GM12878 (cell line): ENCODE measurements at regions not wholly inside any gene's neighbourhood (a gene's known extent, or its start where the extent isn't known, plus 50 kb on each side); places are given as distances from the start of the nearest gene placed in this dataset.

Source experiments
- ATAC-seq: fragments of 200-7000 bp; cut with Tn5 transposase; 3 replicates; pipeline ENCODE4 v1.9.1; 2020; ENCODE audit warnings: mild to moderate bottlenecking, moderate library complexity
- BruUV-seq: library from RNA; stranded (reverse); fragments of 400-500 nt; replicated peaks from 2 replicates; lab custom pipeline; 2021; lab: Mats Ljungman, UMichigan
- CTCF ChIA-PET: fragments of 300-600 bp; sonication (Branson Sonifier 250); formaldehyde crosslinking; extraction: SDS; loops from one replicate; lab custom pipeline; 2021; ENCODE audit warnings: inconsistent platforms; lab: Yijun Ruan, JAX
- POLR2A ChIA-PET: fragments of 350-600 bp; formaldehyde crosslinking; extraction: SDS; loops from one replicate; lab custom pipeline; 2021; ENCODE audit warnings: inconsistent platforms; lab: Charles Lee
- RAD21 ChIA-PET: fragments of 300-600 bp; sonication (Branson Sonifier 250); formaldehyde crosslinking; loops from one replicate; lab custom pipeline; 2023; ENCODE audit warnings: antibody characterized with exemption; ENCODE audit not compliant: unreplicated experiment; lab: Charles Lee
- SMC1A ChIA-PET: fragments of 300-600 bp; sonication (Branson Sonifier 250); formaldehyde crosslinking; loops from one replicate; lab custom pipeline; 2023; ENCODE audit not compliant: unreplicated experiment, uncharacterized antibody; lab: Charles Lee
- DNase-seq: peaks from one replicate; pipeline ENCODE4 v3.0.0-alpha.2; 2011; ENCODE audit warnings: low read depth, low spot score
- FAIRE-seq: peaks from 3 replicates; lab custom pipeline; 2011; peaks lifted over from hg19 to GRCh38; lab: Jason Lieb, UNC
- H2AFZ ChIP-seq: 2 replicates; pipeline ENCODE4 v1.6.0; 2011; ENCODE audit warnings: low read depth, low read length, control low read depth; ENCODE audit not compliant: control insufficient read depth
- H3K27ac ChIP-seq: 2 replicates; pipeline ENCODE4 v1.5.1; 2011; ENCODE audit warnings: control low read depth; ENCODE audit not compliant: control insufficient read depth, insufficient read depth
- H3K27me3 ChIP-seq, 2 experiments: replicated peaks in 1 of 2; 2 replicates each; pipeline versions ENCODE4 v1.6.0 to v1.6.1; 2011; ENCODE audit warnings: low read length in 1 of 2; ENCODE audit not compliant: control insufficient read depth in 2 of 2, insufficient read depth in 2 of 2
- H3K36me3 ChIP-seq, 2 experiments: 2 replicates each; pipeline ENCODE4 v1.5.1; 2011; ENCODE audit warnings: low read length in 1 of 2; ENCODE audit not compliant: control insufficient read depth in 2 of 2, insufficient read depth in 2 of 2
- H3K4me1 ChIP-seq: 2 replicates; pipeline ENCODE4 v1.6.1; 2011; ENCODE audit warnings: mild to moderate bottlenecking, low read length, moderate library complexity, mixed read lengths; ENCODE audit not compliant: control insufficient read depth, insufficient read depth
- H3K4me2 ChIP-seq: 2 replicates; pipeline ENCODE4 v1.6.0; 2011; ENCODE audit warnings: control low read depth; ENCODE audit not compliant: control insufficient read depth, insufficient read depth
- H3K4me3 ChIP-seq: fragments of 200-600 bp; sonication (generic); 2 replicates; pipeline ENCODE4 v1.5.1; 2016
- H3K79me2 ChIP-seq: 2 replicates; pipeline ENCODE4 v1.6.0; 2011; ENCODE audit warnings: low read length; ENCODE audit not compliant: control insufficient read depth, insufficient read depth
- H3K9ac ChIP-seq: 2 replicates; pipeline ENCODE4 v1.8.0; 2011; ENCODE audit warnings: low read length, control low read depth, mixed read lengths; ENCODE audit not compliant: control insufficient read depth, insufficient read depth
- H3K9me3 ChIP-seq: replicated peaks from 3 replicates; pipeline ENCODE4 v1.5.1; 2011; ENCODE audit warnings: mild to moderate bottlenecking, low read length; ENCODE audit not compliant: control insufficient read depth, insufficient read depth
- H4K20me1 ChIP-seq: 2 replicates; pipeline ENCODE4 v1.6.0; 2011; ENCODE audit not compliant: control insufficient read depth, insufficient read depth
- BMI1 ChIP-seq: fragments of 450-650 bp; IDR thresholded peaks from 2 replicates; pipeline ENCODE4 v1.6.1; 2016; ENCODE audit warnings: mild to moderate bottlenecking, moderate library complexity, borderline replicate concordance
- CBX3 ChIP-seq: fragments of 200-600 bp; sonication (generic); IDR thresholded peaks from 2 replicates; pipeline ENCODE4 v1.6.1; 2016; ENCODE audit warnings: low read depth, borderline replicate concordance
- CBX5 ChIP-seq: sonication (generic); IDR thresholded peaks from 2 replicates; pipeline ENCODE4 v1.6.1; 2016; ENCODE audit warnings: low read depth, moderate library complexity, mild to moderate bottlenecking, inconsistent platforms
- CEBPZ ChIP-seq: fragments of 150-350 bp; IDR thresholded peaks from 2 replicates; pipeline ENCODE4 v1.6.1; 2016; ENCODE audit warnings: low read depth, low read length
- CHD2 ChIP-seq: IDR thresholded peaks from 2 replicates; pipeline ENCODE4 v1.6.1; 2011; ENCODE audit warnings: low read depth, low read length, improper control_type of control experiment, borderline replicate concordance
- ESRRA ChIP-seq: IDR thresholded peaks from 2 replicates; pipeline ENCODE4 v1.6.1; 2012; ENCODE audit warnings: mild to moderate bottlenecking, low read length, improper control_type of control experiment
- HSF1 ChIP-seq: fragments of 150-350 bp; IDR thresholded peaks from 2 replicates; pipeline ENCODE4 v1.6.1; 2014; ENCODE audit warnings: mild to moderate bottlenecking, low read depth, low read length
- KAT2A ChIP-seq: conservative IDR thresholded peaks from 2 replicates; pipeline ENCODE4 v1.6.1; 2011; ENCODE audit warnings: low read depth, low read length; ENCODE audit not compliant: control insufficient read depth
- POLR2A ChIP-seq: IDR thresholded peaks from 2 replicates; pipeline ENCODE4 v1.6.1; 2011; ENCODE audit warnings: low read depth, mild to moderate bottlenecking, low read length
- RAD21 ChIP-seq: IDR thresholded peaks from 2 replicates; pipeline ENCODE4 v1.6.1; 2011; ENCODE audit warnings: mild to moderate bottlenecking, low read depth, low read length, moderate library complexity; ENCODE audit not compliant: insufficient read depth
- WGBS: methylation state at CpG from one replicate; pipeline ENCODE4 v1.1.6; 2016; ENCODE audit warnings: low lambda C conversion rate; ENCODE audit not compliant: insufficient replicate concordance, insufficient coverage; ENCODE audit errors: missing lambda C conversion rate; 5-methylcytosine and 5-hydroxymethylcytosine counted together
- in situ Hi-C: fragments of 300-500 bp; cut with MboI; formaldehyde crosslinking; loops from 9 replicates; pipeline ENCODE4 v1.14.3; 2018; ENCODE audit warnings: mixed read lengths
- intact Hi-C: fragments of 100-400 bp; cut with micrococcal nuclease; formaldehyde crosslinking; loops from one replicate; pipeline ENCODE4 v1.14.2; 2022; ENCODE audit not compliant: unreplicated experiment

GRCh38 chr18:67300498-67300897, 216.0 kb downstream of the DSEL start:
- CTCF ChIA-PET: no interaction called here
- Histone ChIP-seq H3K4me3 (no peak overlapping the region), H3K4me2 (no peak overlapping the region), H3K9ac (no peak overlapping the region), H3K4me1 (no peaks in the 10 kb centered on the region)
- SMC1A ChIA-PET: no interaction called here
- WGBS: 33% methylated on average over 4 of the region's 4 CpGs
- POLR2A ChIA-PET: no interaction called here
- TF ChIP-seq CBX3 (no peak), CEBPZ (peak; percentile 85), CBX5 (peak; percentile 38; the same call in 1 of the 2 replicates)
- TF ChIP-seq, all 136 proteins: peak for 2
- RAD21 ChIA-PET: no interaction called here
- Histone ChIP-seq H3K79me2 (no peaks in the 10 kb centered on the region), H3K27me3 (no peaks in the 10 kb centered on the region), H3K36me3 (no peaks in the 10 kb centered on the region), H2AFZ (no peak overlapping the region), H3K9me3 (no peaks in the 10 kb centered on the region; the same call in 2 of the 3 replicates), H4K20me1 (no peaks in the 10 kb centered on the region), H3K27ac (no peak overlapping the region)
- no TSS peak for BruUV-seq
- no peak for ATAC-seq
- in situ Hi-C loops: no loop called here
- intact Hi-C loops: no loop called here
- FAIRE-seq: no peak
- no peak for DNase-seq

- 2% methylated on average over 3 of the region's 3 CpGs for WGBS
- intact Hi-C loops (no loop called here), in situ Hi-C loops (no loop called here)
- BruUV-seq: no TSS peak
- DNase-seq (no peak), ATAC-seq (no peak), FAIRE-seq (no peak)
- H3K36me3 ChIP-seq: no peaks in the 10 kb centered on the region
- no peak overlapping the region for H2AFZ ChIP-seq
- CTCF ChIA-PET: no interaction called here
- SMC1A ChIA-PET: no interaction called here
- no peaks in the 10 kb centered on the region for H3K27me3 ChIP-seq
- RAD21 ChIA-PET: no interaction called here
- H4K20me1 ChIP-seq: no peaks in the 10 kb centered on the region
- H3K79me2 ChIP-seq: no peaks in the 10 kb centered on the region
- H3K9me3 ChIP-seq: no peaks in the 10 kb centered on the region
- no peak overlapping the region for H3K9ac ChIP-seq
- H3K4me2 ChIP-seq: no peak overlapping the region
- no peak overlapping the region for H3K27ac ChIP-seq
- H3K4me3 ChIP-seq: no peak overlapping the region
- POLR2A ChIA-PET: no interaction called here
- H3K4me1 ChIP-seq: no peaks in the 10 kb centered on the region
- no peak for TF ChIP-seq CHD2
- no peak for TF ChIP-seq KAT2A
- no peak for TF ChIP-seq POLR2A
- TF ChIP-seq RAD21: no peak
- no peak for TF ChIP-seq BMI1
- no peak for TF ChIP-seq ESRRA
- no peak for TF ChIP-seq HSF1
- no peak for TF ChIP-seq CEBPZ
These were observed 223.7 kb downstream of the DSEL start for GRCh38 chr18:67292814-67293213.
